HepG2 (cell line): ENCODE measurements at regions not wholly inside any gene's neighbourhood (a gene's known extent, or its start where the extent isn't known, plus 50 kb on each side); places are given as distances from the start of the nearest gene placed in this dataset.

Source experiments
- ATAC-seq: fragments of 200-7000 bp; cut with Tn5 transposase; 3 replicates; pipeline ENCODE4 v1.9.1; 2020; ENCODE audit warnings: mild to moderate bottlenecking, moderate library complexity
- BruUV-seq: library from RNA; stranded (reverse); fragments of 400-500 nt; replicated peaks from 2 replicates; lab custom pipeline; 2021; lab: Mats Ljungman, UMichigan
- CTCF ChIA-PET: fragments of 300-600 bp; formaldehyde crosslinking; extraction: SDS; loops from one replicate; lab custom pipeline; 2021; ENCODE audit warnings: low total read pairs, inconsistent platforms, low intra/inter-chr PET ratio; lab: Yijun Ruan, JAX
- POLR2A ChIA-PET: fragments of 350-600 bp; sonication (Branson Sonifier 250); formaldehyde crosslinking; loops from one replicate; lab custom pipeline; 2020; ENCODE audit warnings: antibody characterized with exemption, inconsistent platforms; lab: Yijun Ruan, JAX
- DNase-seq: peaks from one replicate; pipeline ENCODE4 v3.0.0-alpha.2; 2015; ENCODE audit warnings: low spot score
- FAIRE-seq: peaks from 3 replicates; lab custom pipeline; 2011; peaks lifted over from hg19 to GRCh38; lab: Jason Lieb, UNC
- H2AFZ ChIP-seq: one replicate; pipeline ENCODE4 v1.6.1; 2011; ENCODE audit warnings: low read length, inconsistent platforms
- H3K27ac ChIP-seq: fragments of 300-600 bp; 3 replicates; pipeline ENCODE4 v1.8.0; 2011; ENCODE audit warnings: mixed run types, mild to moderate bottlenecking, mixed read lengths, low read length, inconsistent platforms; ENCODE audit not compliant: insufficient read depth; ENCODE audit errors: extremely low read length
- H3K27me3 ChIP-seq, 2 experiments: fragments of 200-600 bp in 1 of 2; 2 replicates in 1 of 2; 3 replicates in 1 of 2; pipeline versions ENCODE4 v1.6.0 to v1.8.0; 2011; ENCODE audit warnings: low read length in 2 of 2, mild to moderate bottlenecking in 2 of 2, moderate library complexity in 2 of 2, inconsistent platforms in 1 of 2; ENCODE audit not compliant: insufficient read depth in 2 of 2, control insufficient read depth in 1 of 2
- H3K36me3 ChIP-seq, 2 experiments: fragments of 200-600 bp in 1 of 2; replicated peaks in 1 of 2; 2 replicates in 1 of 2; 3 replicates in 1 of 2; pipeline versions ENCODE4 v1.5.1 to v1.8.0; 2011; ENCODE audit warnings: low read length in 2 of 2, inconsistent platforms in 1 of 2; ENCODE audit not compliant: insufficient read depth in 2 of 2, control insufficient read depth in 1 of 2
- H3K4me1 ChIP-seq: 2 replicates; pipeline ENCODE4 v1.5.1; 2012; ENCODE audit warnings: low read length, inconsistent platforms; ENCODE audit not compliant: insufficient read depth
- H3K4me2 ChIP-seq: 2 replicates; pipeline ENCODE4 v1.6.0; 2011; ENCODE audit warnings: low read depth, low read length, inconsistent platforms
- H3K4me3 ChIP-seq, 3 experiments: fragments of 200-600 bp in 1 of 3; sonication (generic), shearing (Covaris generic) in 1 of 3; replicated peaks in 1 of 3; 2 replicates each; pipeline ENCODE4 v1.5.1; 2011 to 2016; ENCODE audit warnings: low read length in 3 of 3, inconsistent platforms in 2 of 3, low read depth in 2 of 3, mild to moderate bottlenecking in 2 of 3, control low read depth in 1 of 3, mixed read lengths in 1 of 3; ENCODE audit not compliant: insufficient read depth in 1 of 3
- H3K79me2 ChIP-seq: one replicate; pipeline ENCODE4 v1.6.1; 2011; ENCODE audit warnings: low read length, inconsistent platforms; ENCODE audit not compliant: insufficient read depth
- H3K9ac ChIP-seq: 2 replicates; pipeline ENCODE4 v1.6.0; 2011; ENCODE audit warnings: mild to moderate bottlenecking, low read depth, low read length, inconsistent platforms; ENCODE audit not compliant: insufficient read depth
- H3K9me3 ChIP-seq: 2 replicates; pipeline ENCODE4 v1.5.1; 2012; ENCODE audit warnings: mild to moderate bottlenecking, low read length
- H4K20me1 ChIP-seq: 2 replicates; pipeline ENCODE4 v1.6.0; 2011; ENCODE audit warnings: inconsistent platforms, mild to moderate bottlenecking, low read length, moderate library complexity; ENCODE audit not compliant: insufficient read depth
- ARNT2 ChIP-seq: sonication (generic); formaldehyde crosslinking; IDR thresholded peaks from 2 replicates; pipeline ENCODE4 v1.8.0; 2022; ENCODE audit warnings: mild to moderate bottlenecking, low read depth, missing genetic modification reagents, moderate library complexity
- CBX2 ChIP-seq, 2 experiments: fragments of 200-600 bp in 1 of 2; sonication (generic); formaldehyde crosslinking in 1 of 2; IDR thresholded peaks; 2 replicates each; pipeline versions ENCODE4 v1.7.0 to v1.8.1; 2018 to 2022; ENCODE audit warnings: low read depth in 2 of 2, low read length in 1 of 2, mild to moderate bottlenecking in 1 of 2, missing genetic modification reagents in 1 of 2
- DMAP1 ChIP-seq: IDR thresholded peaks from 2 replicates; pipeline ENCODE4 v1.6.1; 2016
- JDP2 ChIP-seq: sonication (generic); formaldehyde crosslinking; IDR thresholded peaks from 2 replicates; pipeline ENCODE4 v1.8.1; 2022; ENCODE audit warnings: missing genetic modification reagents, borderline replicate concordance
- MBNL3 ChIP-seq: fragments of 250-450 bp; sonication (Bioruptor Pico); conservative IDR thresholded peaks from 2 replicates; pipeline ENCODE4 v1.8.0; 2022; ENCODE audit warnings: mild to moderate bottlenecking, inconsistent platforms
- RFXANK ChIP-seq: IDR thresholded peaks from 2 replicates; pipeline ENCODE4 v1.6.1; 2016
- SMAD1 ChIP-seq: sonication (generic); formaldehyde crosslinking; IDR thresholded peaks from 2 replicates; pipeline ENCODE4 v1.4.0; 2020; ENCODE audit warnings: missing genetic modification reagents, low read depth, mild to moderate bottlenecking, borderline replicate concordance
- SRF ChIP-seq: IDR thresholded peaks from 2 replicates; pipeline ENCODE4 v1.6.1; 2011; ENCODE audit warnings: mild to moderate bottlenecking, low read depth, low read length, moderate library complexity
- TAF1 ChIP-seq: sonication (generic); formaldehyde crosslinking; IDR thresholded peaks from 2 replicates; pipeline ENCODE4 v1.4.0; 2020; ENCODE audit warnings: missing genetic modification reagents
- TGIF2 ChIP-seq: IDR thresholded peaks from 2 replicates; pipeline ENCODE4 v1.6.1; 2016; ENCODE audit warnings: control low read depth, missing compliant biosample characterization
- ZFP36 ChIP-seq: fragments of 150-350 bp; IDR thresholded peaks from 2 replicates; pipeline ENCODE4 v1.6.1; 2018; ENCODE audit warnings: borderline replicate concordance, low read length, low read depth; ENCODE audit not compliant: partially characterized antibody
- ZNF547 ChIP-seq: sonication (generic); formaldehyde crosslinking; IDR thresholded peaks from 2 replicates; pipeline ENCODE4 v1.5.1; 2020; ENCODE audit warnings: mild to moderate bottlenecking, missing genetic modification reagents
- ZNF567 ChIP-seq: sonication (generic); formaldehyde crosslinking; IDR thresholded peaks from 2 replicates; pipeline ENCODE4 v1.8.1; 2023; ENCODE audit warnings: mild to moderate bottlenecking, missing genetic modification reagents, borderline replicate concordance
- ZNF615 ChIP-seq: sonication (generic); formaldehyde crosslinking; IDR thresholded peaks from 2 replicates; pipeline ENCODE4 v1.5.0; 2020; ENCODE audit warnings: mild to moderate bottlenecking, missing genetic modification reagents, borderline replicate concordance
- ZNF761 ChIP-seq: sonication (generic); formaldehyde crosslinking; conservative IDR thresholded peaks from 2 replicates; pipeline ENCODE4 v1.4.0; 2020; ENCODE audit warnings: mild to moderate bottlenecking, missing genetic modification reagents
- WGBS: methylation state at CpG from one replicate; pipeline ENCODE4 v1.1.6; 2017; ENCODE audit warnings: low lambda C conversion rate; 5-methylcytosine and 5-hydroxymethylcytosine counted together
- in situ Hi-C: cut with HindIII; loops from 2 replicates; pipeline ENCODE4 v1.10.0; 2017; ENCODE audit warnings: low pct_unique_long_range_greater_than_20kb; ENCODE audit not compliant: extremely low pct_ligation_motif_present
- intact Hi-C: fragments of 100-400 bp; cut with micrococcal nuclease; formaldehyde crosslinking; loops from one replicate; pipeline ENCODE4 v1.10.0; 2022; ENCODE audit not compliant: unreplicated experiment
- TF ChIP-seq, protein P1 (sequence below): IDR thresholded peaks from 2 replicates; pipeline ENCODE4 v1.4.0; 2020; ENCODE audit warnings: mild to moderate bottlenecking, missing genetic modification reagents
- TF ChIP-seq, protein P2 (sequence below): sonication (generic); formaldehyde crosslinking; IDR thresholded peaks from 2 replicates; pipeline ENCODE4 v1.4.0; 2020; ENCODE audit warnings: missing genetic modification reagents, borderline replicate concordance
- TF ChIP-seq, protein P3 (sequence below): sonication (generic); formaldehyde crosslinking; IDR thresholded peaks from 2 replicates; pipeline ENCODE4 v1.5.1; 2020; ENCODE audit warnings: missing genetic modification reagents, mild to moderate bottlenecking, borderline replicate concordance

DNA sequence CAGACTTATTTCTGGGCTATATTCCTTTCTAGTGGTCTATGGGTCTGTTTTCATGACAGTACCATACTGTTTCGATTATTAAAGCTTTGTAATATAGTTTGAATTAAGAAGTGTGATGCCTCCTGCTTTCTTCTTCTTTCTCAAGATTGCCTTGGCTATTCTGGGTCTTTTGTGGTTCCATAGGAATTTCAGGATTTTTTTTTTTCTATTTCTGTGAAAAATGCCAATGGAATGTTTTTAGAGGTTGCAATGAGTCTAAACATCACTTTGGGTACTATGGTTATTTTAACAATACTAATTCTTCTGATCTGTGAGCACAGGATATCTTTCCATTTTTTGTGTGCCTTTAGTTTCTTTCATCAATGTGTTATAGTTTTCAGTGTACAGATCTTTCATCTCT, 204.3 kb upstream of the HCCS start:
- peaks cover 7% of the 10 kb centered on the region; the same call in 1 of the 2 replicates for H3K4me1 ChIP-seq
- no TSS peak for BruUV-seq
- no peak for FAIRE-seq
- no peaks in the 10 kb centered on the region for H3K36me3 ChIP-seq
- peaks cover 5% of the 10 kb centered on the region for H3K9me3 ChIP-seq
- ChIA-PET CTCF (no interaction called here), POLR2A (no interaction called here)
- in situ Hi-C loops (no loop called here), intact Hi-C loops (loop anchor here (10.0 kb wide), 1 partner anchor 188 kb away; no protein-coding TSS in a partner anchor)
- H3K4me2 ChIP-seq = no peak overlapping the region
- TF ChIP-seq, protein P1, sequence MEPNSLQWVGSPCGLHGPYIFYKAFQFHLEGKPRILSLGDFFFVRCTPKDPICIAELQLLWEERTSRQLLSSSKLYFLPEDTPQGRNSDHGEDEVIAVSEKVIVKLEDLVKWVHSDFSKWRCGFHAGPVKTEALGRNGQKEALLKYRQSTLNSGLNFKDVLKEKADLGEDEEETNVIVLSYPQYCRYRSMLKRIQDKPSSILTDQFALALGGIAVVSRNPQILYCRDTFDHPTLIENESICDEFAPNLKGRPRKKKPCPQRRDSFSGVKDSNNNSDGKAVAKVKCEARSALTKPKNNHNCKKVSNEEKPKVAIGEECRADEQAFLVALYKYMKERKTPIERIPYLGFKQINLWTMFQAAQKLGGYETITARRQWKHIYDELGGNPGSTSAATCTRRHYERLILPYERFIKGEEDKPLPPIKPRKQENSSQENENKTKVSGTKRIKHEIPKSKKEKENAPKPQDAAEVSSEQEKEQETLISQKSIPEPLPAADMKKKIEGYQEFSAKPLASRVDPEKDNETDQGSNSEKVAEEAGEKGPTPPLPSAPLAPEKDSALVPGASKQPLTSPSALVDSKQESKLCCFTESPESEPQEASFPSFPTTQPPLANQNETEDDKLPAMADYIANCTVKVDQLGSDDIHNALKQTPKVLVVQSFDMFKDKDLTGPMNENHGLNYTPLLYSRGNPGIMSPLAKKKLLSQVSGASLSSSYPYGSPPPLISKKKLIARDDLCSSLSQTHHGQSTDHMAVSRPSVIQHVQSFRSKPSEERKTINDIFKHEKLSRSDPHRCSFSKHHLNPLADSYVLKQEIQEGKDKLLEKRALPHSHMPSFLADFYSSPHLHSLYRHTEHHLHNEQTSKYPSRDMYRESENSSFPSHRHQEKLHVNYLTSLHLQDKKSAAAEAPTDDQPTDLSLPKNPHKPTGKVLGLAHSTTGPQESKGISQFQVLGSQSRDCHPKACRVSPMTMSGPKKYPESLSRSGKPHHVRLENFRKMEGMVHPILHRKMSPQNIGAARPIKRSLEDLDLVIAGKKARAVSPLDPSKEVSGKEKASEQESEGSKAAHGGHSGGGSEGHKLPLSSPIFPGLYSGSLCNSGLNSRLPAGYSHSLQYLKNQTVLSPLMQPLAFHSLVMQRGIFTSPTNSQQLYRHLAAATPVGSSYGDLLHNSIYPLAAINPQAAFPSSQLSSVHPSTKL (CRISPR knock-in tag) = no peak
- no peak for TF ChIP-seq CBX2 (IDR thresholded peaks at IDR 0.05; ENCODE audit: low read depth, low read length)
- no peak for TF ChIP-seq CBX2 (CRISPR knock-in tag; IDR thresholded peaks at IDR 0.05; ENCODE audit: low read depth)
- TF ChIP-seq ZNF761 (CRISPR knock-in tag) = no peak
- no peak for TF ChIP-seq DMAP1 (CRISPR knock-in tag)
- no peak for TF ChIP-seq ZNF615 (CRISPR knock-in tag)
- TF ChIP-seq ZNF547 (CRISPR knock-in tag) = no peak
- TF ChIP-seq RFXANK (CRISPR knock-in tag) = no peak
- TF ChIP-seq SMAD1 = no peak
- TF ChIP-seq JDP2 (CRISPR knock-in tag) = no peak
- TF ChIP-seq SRF = no peak
- no peak for TF ChIP-seq ARNT2 (CRISPR knock-in tag)
- no peak for TF ChIP-seq ZNF567 (CRISPR knock-in tag)
- no peak for TF ChIP-seq TAF1 (CRISPR knock-in tag)
- no peak for TF ChIP-seq MBNL3 (CRISPR knock-in tag)
- TF ChIP-seq, protein P2, sequence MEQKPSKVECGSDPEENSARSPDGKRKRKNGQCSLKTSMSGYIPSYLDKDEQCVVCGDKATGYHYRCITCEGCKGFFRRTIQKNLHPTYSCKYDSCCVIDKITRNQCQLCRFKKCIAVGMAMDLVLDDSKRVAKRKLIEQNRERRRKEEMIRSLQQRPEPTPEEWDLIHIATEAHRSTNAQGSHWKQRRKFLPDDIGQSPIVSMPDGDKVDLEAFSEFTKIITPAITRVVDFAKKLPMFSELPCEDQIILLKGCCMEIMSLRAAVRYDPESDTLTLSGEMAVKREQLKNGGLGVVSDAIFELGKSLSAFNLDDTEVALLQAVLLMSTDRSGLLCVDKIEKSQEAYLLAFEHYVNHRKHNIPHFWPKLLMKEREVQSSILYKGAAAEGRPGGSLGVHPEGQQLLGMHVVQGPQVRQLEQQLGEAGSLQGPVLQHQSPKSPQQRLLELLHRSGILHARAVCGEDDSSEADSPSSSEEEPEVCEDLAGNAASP (CRISPR knock-in tag) = no peak
- TF ChIP-seq, protein P3, sequence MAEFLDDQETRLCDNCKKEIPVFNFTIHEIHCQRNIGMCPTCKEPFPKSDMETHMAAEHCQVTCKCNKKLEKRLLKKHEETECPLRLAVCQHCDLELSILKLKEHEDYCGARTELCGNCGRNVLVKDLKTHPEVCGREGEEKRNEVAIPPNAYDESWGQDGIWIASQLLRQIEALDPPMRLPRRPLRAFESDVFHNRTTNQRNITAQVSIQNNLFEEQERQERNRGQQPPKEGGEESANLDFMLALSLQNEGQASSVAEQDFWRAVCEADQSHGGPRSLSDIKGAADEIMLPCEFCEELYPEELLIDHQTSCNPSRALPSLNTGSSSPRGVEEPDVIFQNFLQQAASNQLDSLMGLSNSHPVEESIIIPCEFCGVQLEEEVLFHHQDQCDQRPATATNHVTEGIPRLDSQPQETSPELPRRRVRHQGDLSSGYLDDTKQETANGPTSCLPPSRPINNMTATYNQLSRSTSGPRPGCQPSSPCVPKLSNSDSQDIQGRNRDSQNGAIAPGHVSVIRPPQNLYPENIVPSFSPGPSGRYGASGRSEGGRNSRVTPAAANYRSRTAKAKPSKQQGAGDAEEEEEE (CRISPR knock-in tag) = no peak
- TF ChIP-seq TGIF2 (CRISPR knock-in tag) = no peak
- TF ChIP-seq ZFP36 = no peak
- no peaks in the 10 kb centered on the region for H3K27me3 ChIP-seq
- no peaks in the 10 kb centered on the region for H3K79me2 ChIP-seq
- ATAC-seq = no peak
- no peaks in the 10 kb centered on the region for H4K20me1 ChIP-seq
- DNase-seq = no peak
- H3K9ac ChIP-seq = no peak overlapping the region
- WGBS = 7% methylated on average over 1 of the region's 1 CpG
- no peak overlapping the region for H3K27ac ChIP-seq
- no peak overlapping the region for H3K4me3 ChIP-seq
- H2AFZ ChIP-seq = no peak overlapping the region
